Upper lobe of right lung (tissue), 1 donor: ENCODE measurements at regions not wholly inside any gene's neighbourhood (a gene's known extent, or its start where the extent isn't known, plus 50 kb on each side); places are given as distances from the start of the nearest gene placed in this dataset.

Experiments
- ATAC-seq: fragments of 200-7000 bp; cut with Tn5 transposase; one replicate; pipeline ENCODE4 v1.9.1; 2020; ENCODE audit warnings: mild to moderate bottlenecking, moderate library complexity
- DNase-seq: peaks from one replicate; pipeline ENCODE4 v3.0.0-alpha.2; 2020
- H3K27ac ChIP-seq: fragments of 200-600 bp; one replicate; pipeline ENCODE4 v1.8.0; 2022
- H3K27me3 ChIP-seq: fragments of 200-600 bp; one replicate; pipeline ENCODE4 v1.8.0; 2022; ENCODE audit warnings: mild to moderate bottlenecking
- H3K36me3 ChIP-seq: fragments of 200-600 bp; one replicate; pipeline ENCODE4 v1.8.0; 2022
- H3K4me1 ChIP-seq: fragments of 200-600 bp; one replicate; pipeline ENCODE4 v1.8.0; 2022
- H3K4me3 ChIP-seq: fragments of 200-600 bp; one replicate; pipeline ENCODE4 v1.8.0; 2022; ENCODE audit warnings: mild to moderate bottlenecking
- H3K9me3 ChIP-seq: fragments of 200-600 bp; one replicate; pipeline ENCODE4 v1.8.0; 2022
- CTCF ChIP-seq: fragments of 200-600 bp; IDR thresholded peaks from one replicate; pipeline ENCODE4 v1.8.0; 2022; ENCODE audit warnings: antibody characterized with exemption
- intact Hi-C: fragments of 100-400 bp; cut with DNase I; formaldehyde crosslinking; loops from one replicate; pipeline ENCODE4 v1.11.0; 2022
- donor health status: DM: no; HTN: yes; CAD: no; lungs with severe emphysema.

DNA sequence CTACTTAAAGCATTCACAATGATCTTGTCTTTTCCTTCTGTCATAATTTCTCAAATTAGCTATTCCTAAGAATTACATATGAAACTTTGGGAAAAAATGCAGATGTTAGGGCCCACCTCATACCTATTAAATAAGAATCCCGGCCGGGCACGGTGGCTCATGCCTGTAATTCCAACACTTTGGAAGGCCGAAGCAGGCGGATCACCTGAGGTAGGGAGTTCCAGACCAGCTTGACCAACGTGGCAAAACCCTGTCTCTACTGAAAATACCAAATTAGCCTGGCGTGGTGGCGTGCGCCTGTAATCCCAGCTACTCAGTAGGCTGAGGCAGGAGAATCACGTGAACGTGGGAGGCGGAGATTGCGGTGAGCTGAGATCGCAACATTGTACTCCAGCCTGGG lies 158.4 kb upstream of the TLL1 start:
- TF ChIP-seq CTCF, result no peak
- H3K9me3 ChIP-seq, result no peaks in the 10 kb centered on the region
- H3K27me3 ChIP-seq, result no peaks in the 10 kb centered on the region
- intact Hi-C loops, result no loop called here
- H3K4me1 ChIP-seq, result peaks cover 2% of the 10 kb centered on the region
- no peak overlapping the region for H3K4me3 ChIP-seq
- no peaks in the 10 kb centered on the region for H3K36me3 ChIP-seq
- ATAC-seq (no peak), DNase-seq (no peak)
- H3K27ac ChIP-seq, result no peak overlapping the region

- Histone ChIP-seq H3K27ac (no peak overlapping the region), H3K4me1 (no peaks in the 10 kb centered on the region), H3K4me3 (no peak overlapping the region), H3K9me3 (no peaks in the 10 kb centered on the region), H3K27me3 (no peaks in the 10 kb centered on the region), H3K36me3 (no peaks in the 10 kb centered on the region)
- no peak for TF ChIP-seq CTCF
- no peak for DNase-seq
- ATAC-seq, result no peak
- intact Hi-C loops, result no loop called here
These were observed 157.8 kb upstream of the TLL1 start for GRCh38 chr4:165715211-165715610.

GRCh38 chr4:165715989-165716388 lies 157.0 kb upstream of the TLL1 start:
- Histone ChIP-seq H3K9me3 (no peaks in the 10 kb centered on the region), H3K36me3 (no peaks in the 10 kb centered on the region), H3K27ac (no peak overlapping the region), H3K27me3 (no peaks in the 10 kb centered on the region), H3K4me3 (no peak overlapping the region), H3K4me1 (no peaks in the 10 kb centered on the region)
- DNase-seq (no peak), ATAC-seq (no peak)
- intact Hi-C loops, result no loop called here
- no peak for TF ChIP-seq CTCF

DNA sequence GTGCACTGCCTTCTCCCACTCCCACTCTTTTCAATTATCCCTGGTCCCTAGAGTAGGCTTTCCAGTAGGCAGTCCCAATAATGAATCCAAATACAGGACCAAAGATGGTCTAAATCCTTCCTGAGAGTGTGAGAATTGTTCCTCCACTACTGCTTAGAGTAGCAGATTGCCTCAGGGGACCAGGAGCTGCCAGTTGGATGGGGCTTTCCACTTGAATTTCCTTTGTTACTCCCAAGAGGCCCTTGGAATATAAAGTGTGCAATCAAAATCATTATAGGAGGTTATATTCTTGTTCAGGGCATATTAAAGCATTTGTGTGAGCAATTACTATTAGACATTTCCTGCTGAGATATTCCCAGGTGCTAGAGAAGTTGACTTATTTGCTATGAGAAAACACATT lies 156.6 kb upstream of the TLL1 start:
- Histone ChIP-seq H3K4me1 (no peaks in the 10 kb centered on the region), H3K27me3 (no peaks in the 10 kb centered on the region), H3K9me3 (no peaks in the 10 kb centered on the region), H3K27ac (no peak overlapping the region), H3K4me3 (no peak overlapping the region), H3K36me3 (no peaks in the 10 kb centered on the region)
- TF ChIP-seq CTCF, result no peak
- DNase-seq, result no peak
- intact Hi-C loops, result no loop called here
- no peak for ATAC-seq

- ATAC-seq (no peak), DNase-seq (no peak)
- no peaks in the 10 kb centered on the region for H3K4me1 ChIP-seq
- no peak for TF ChIP-seq CTCF
- no peaks in the 10 kb centered on the region for H3K9me3 ChIP-seq
- H3K27me3 ChIP-seq, result no peaks in the 10 kb centered on the region
- no peak overlapping the region for H3K4me3 ChIP-seq
- intact Hi-C loops, result no loop called here
- H3K27ac ChIP-seq, result no peak overlapping the region
- no peaks in the 10 kb centered on the region for H3K36me3 ChIP-seq
These were observed 154.4 kb upstream of the TLL1 start for GRCh38 chr4:165718660-165719059.

DNA sequence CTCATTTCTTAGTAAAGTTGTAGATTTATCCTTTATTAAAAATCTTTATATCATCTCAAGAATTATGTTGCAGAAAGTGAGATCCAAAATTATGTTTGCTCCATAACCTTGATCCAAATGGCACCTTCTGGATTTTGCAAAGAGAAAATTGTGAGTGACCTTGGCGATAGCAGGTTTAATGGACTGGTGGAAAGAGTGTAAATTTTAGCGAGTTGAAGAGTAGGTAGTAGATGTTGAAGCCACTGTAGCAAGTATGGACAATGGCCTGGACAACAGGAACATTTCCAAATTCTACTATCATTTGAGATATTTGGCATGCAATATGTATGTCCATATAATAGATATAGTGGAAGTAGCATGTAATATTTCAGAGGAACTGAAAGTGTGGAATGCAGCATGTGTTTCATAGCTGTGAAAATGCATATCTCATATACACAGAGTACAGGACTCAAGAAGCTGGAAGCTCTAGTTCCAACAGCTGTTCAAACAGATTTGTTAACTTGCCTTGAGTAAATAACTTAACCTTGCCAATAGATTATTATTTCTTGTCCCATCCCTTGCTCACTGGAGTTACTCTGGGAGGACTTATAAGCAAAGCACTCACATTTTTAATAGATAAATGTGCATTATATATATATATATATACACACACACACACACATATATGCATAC lies 152.5 kb upstream of the TLL1 start:
- intact Hi-C loops, result no loop called here

More for the DNA sequence above, 152.5 kb upstream of the TLL1 start:
- H3K4me1 ChIP-seq, result no peaks in the 10 kb centered on the region
- no peak overlapping the region for H3K4me3 ChIP-seq
- no peaks in the 10 kb centered on the region for H3K27me3 ChIP-seq
- TF ChIP-seq CTCF, result no peak
- H3K27ac ChIP-seq, result no peak overlapping the region
- H3K36me3 ChIP-seq, result no peaks in the 10 kb centered on the region
- no peaks in the 10 kb centered on the region for H3K9me3 ChIP-seq
- DNase-seq (no peak), ATAC-seq (no peak)
